MCF 10A (cell line): ENCODE measurements at regions not wholly inside any gene's neighbourhood (a gene's known extent, or its start where the extent isn't known, plus 50 kb on each side); places are given as distances from the start of the nearest gene placed in this dataset.

ENCODE experiments used
- BruUV-seq: library from RNA; stranded (reverse); fragments of 400-500 nt; replicated peaks from 2 replicates; lab custom pipeline; 2021; lab: Mats Ljungman, UMichigan
- CTCF ChIA-PET: fragments of 300-600 bp; sonication (Branson Sonifier 250); formaldehyde crosslinking; extraction: SDS; loops from one replicate; lab custom pipeline; 2021; ENCODE audit warnings: antibody characterized with exemption, inconsistent platforms; lab: Yijun Ruan, JAX
- POLR2A ChIA-PET: fragments of 300-600, 350-650 bp; sonication (Branson Sonifier 250); formaldehyde crosslinking; extraction: SDS; loops from one replicate; lab custom pipeline; 2020; ENCODE audit warnings: antibody characterized with exemption, inconsistent platforms; lab: Yijun Ruan, JAX
- DNase-seq: peaks from one replicate; pipeline ENCODE4 v3.0.0-alpha.2; 2018; ENCODE audit not compliant: unreplicated experiment
- H3K27ac Mint-ChIP-seq: one replicate; pipeline ENCODE4 v1.8.0; 2022; ENCODE audit warnings: mild to moderate bottlenecking, low read depth, mixed read lengths; ENCODE audit not compliant: unreplicated experiment
- H3K27me3 Mint-ChIP-seq: one replicate; pipeline ENCODE4 v1.8.0; 2022; ENCODE audit warnings: mixed read lengths; ENCODE audit not compliant: insufficient read depth, unreplicated experiment
- H3K36me3 Mint-ChIP-seq: one replicate; pipeline ENCODE4 v1.8.0; 2022; ENCODE audit warnings: mild to moderate bottlenecking, moderate library complexity, mixed read lengths; ENCODE audit not compliant: insufficient read depth, unreplicated experiment
- H3K4me1 Mint-ChIP-seq: one replicate; pipeline ENCODE4 v1.8.0; 2022; ENCODE audit warnings: mixed read lengths; ENCODE audit not compliant: insufficient read depth, unreplicated experiment
- H3K4me3 Mint-ChIP-seq: one replicate; pipeline ENCODE4 v1.8.0; 2022; ENCODE audit warnings: mild to moderate bottlenecking, moderate library complexity, mixed read lengths; ENCODE audit not compliant: unreplicated experiment
- H3K9me3 Mint-ChIP-seq: one replicate; pipeline ENCODE4 v1.8.0; 2022; ENCODE audit warnings: mixed read lengths; ENCODE audit not compliant: unreplicated experiment
- CTCF ChIP-seq: fragments of 200-600 bp; IDR thresholded peaks from one replicate; pipeline ENCODE4 v1.8.0; 2022; ENCODE audit warnings: antibody characterized with exemption, mild to moderate bottlenecking; ENCODE audit not compliant: unreplicated experiment
- intact Hi-C: fragments of 100-400 bp; cut with micrococcal nuclease; formaldehyde crosslinking; loops from 2 replicates; pipeline ENCODE4 v1.14.1; 2022

DNA sequence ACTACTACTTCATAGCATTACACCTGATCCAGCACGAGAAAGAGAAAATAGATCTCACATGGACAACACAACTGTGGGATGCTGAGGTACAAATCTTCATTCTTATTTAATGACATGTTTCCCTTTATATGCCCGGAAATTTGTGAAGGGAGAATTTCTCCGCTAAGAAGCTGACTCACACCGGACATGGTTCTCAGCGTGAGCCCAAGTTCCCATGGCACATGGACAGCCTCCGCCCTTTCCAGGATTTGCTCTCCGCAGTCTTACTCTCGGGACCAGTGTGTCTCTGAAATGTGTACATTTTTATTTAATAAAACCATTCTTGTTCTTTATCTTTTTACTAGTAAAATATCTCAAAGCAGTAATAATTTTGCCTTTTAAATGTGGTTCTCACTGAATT lies 1154.8 kb downstream of the TMEM121 start:
- TF ChIP-seq CTCF, result no peak
- Mint-ChIP-seq H3K4me3 (no peak overlapping the region), H3K27ac (no peak overlapping the region), H3K27me3 (peaks cover 97% of the 10 kb centered on the region), H3K36me3 (no peaks in the 10 kb centered on the region), H3K4me1 (no peaks in the 10 kb centered on the region), H3K9me3 (no peaks in the 10 kb centered on the region)
- POLR2A ChIA-PET, result no interaction called here
- DNase-seq, result peak; percentile 53
- intact Hi-C loops, result no loop called here
- BruUV-seq, result no TSS peak
- CTCF ChIA-PET, result interaction anchor here (1.2 kb wide), 1 partner anchor 9 kb away, joined by 3 read pairs; no protein-coding TSS in a partner anchor

GRCh38 chr14:106681568-106681967 lies 1155.2 kb downstream of the TMEM121 start:
- H3K36me3 Mint-ChIP-seq, result no peaks in the 10 kb centered on the region
- H3K27me3 Mint-ChIP-seq, result peaks cover 97% of the 10 kb centered on the region
- H3K9me3 Mint-ChIP-seq, result no peaks in the 10 kb centered on the region
- H3K4me1 Mint-ChIP-seq, result no peaks in the 10 kb centered on the region
- no TSS peak for BruUV-seq
- no peak overlapping the region for H3K4me3 Mint-ChIP-seq
- CTCF ChIA-PET, result interaction anchor here (1.2 kb wide), 1 partner anchor 10 kb away, joined by 3 read pairs; no protein-coding TSS in a partner anchor
- intact Hi-C loops, result no loop called here
- DNase-seq, result no peak
- no peak overlapping the region for H3K27ac Mint-ChIP-seq
- peak; percentile 32 for TF ChIP-seq CTCF
- POLR2A ChIA-PET, result no interaction called here

DNA sequence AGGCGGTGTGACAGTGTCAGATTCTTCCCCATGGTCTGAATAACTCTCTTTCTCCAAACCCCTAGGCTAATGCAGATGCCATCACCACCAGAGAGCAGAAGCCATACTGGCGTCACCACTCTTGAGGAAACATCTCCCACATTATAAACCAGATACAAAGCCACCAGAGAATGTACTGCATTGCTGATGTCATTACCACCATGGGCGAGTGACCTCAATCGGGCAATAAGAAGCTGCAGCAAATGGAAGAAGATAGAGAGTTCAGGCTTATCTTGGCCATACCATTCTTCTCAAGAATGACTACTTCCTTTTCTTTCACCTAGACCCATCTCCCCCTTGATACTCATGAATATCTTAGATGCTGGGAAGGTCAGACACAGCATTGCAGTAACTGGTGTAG lies 1157.2 kb downstream of the TMEM121 start:
- ChIA-PET POLR2A (no interaction called here), CTCF (interaction anchor here (0.6 kb wide), 1 partner anchor 21 kb away, joined by 5 read pairs; no protein-coding TSS in a partner anchor)
- no TSS peak for BruUV-seq
- intact Hi-C loops, result no loop called here
- H3K4me1 Mint-ChIP-seq, result no peaks in the 10 kb centered on the region
- H3K27ac Mint-ChIP-seq, result no peak overlapping the region
- TF ChIP-seq CTCF, result no peak
- H3K9me3 Mint-ChIP-seq, result no peaks in the 10 kb centered on the region
- H3K4me3 Mint-ChIP-seq, result no peak overlapping the region
- H3K36me3 Mint-ChIP-seq, result no peaks in the 10 kb centered on the region
- peaks cover 97% of the 10 kb centered on the region for H3K27me3 Mint-ChIP-seq
- no peak for DNase-seq

DNA sequence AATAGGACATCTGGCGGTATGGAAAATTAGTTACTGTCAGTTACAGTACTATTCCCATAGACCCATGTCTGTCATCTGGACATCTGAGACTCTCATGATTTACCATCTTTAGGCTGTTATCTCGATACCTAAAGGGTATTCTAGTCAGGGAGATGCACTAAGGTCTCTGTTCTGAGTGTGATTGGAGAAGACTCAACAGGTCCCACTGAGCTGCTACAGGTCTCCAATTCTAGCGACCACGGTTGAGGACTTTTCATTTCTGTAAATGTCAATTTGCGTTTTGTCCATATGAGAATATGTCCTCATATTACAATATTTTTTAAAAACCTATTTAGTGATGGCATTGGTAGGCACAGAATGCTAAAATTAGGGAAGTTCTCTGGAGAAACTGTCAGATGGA lies 1160.2 kb downstream of the TMEM121 start:
- no peaks in the 10 kb centered on the region for H3K4me1 Mint-ChIP-seq
- H3K4me3 Mint-ChIP-seq, result no peak overlapping the region
- peaks cover 87% of the 10 kb centered on the region for H3K27me3 Mint-ChIP-seq
- intact Hi-C loops, result no loop called here
- no peaks in the 10 kb centered on the region for H3K9me3 Mint-ChIP-seq
- H3K36me3 Mint-ChIP-seq, result no peaks in the 10 kb centered on the region
- no peak for DNase-seq
- ChIA-PET CTCF (interaction anchor here (1.2 kb wide), 1 partner anchor 251 kb away, joined by 3 read pairs; no protein-coding TSS in a partner anchor), POLR2A (no interaction called here)
- BruUV-seq, result no TSS peak
- H3K27ac Mint-ChIP-seq, result no peak overlapping the region
- TF ChIP-seq CTCF, result no peak
